ENCODE measurements at regions not wholly inside any gene's neighbourhood (a gene's known extent, or its start where the extent isn't known, plus 50 kb on each side); places are given as distances from the start of the nearest gene placed in this dataset.

DNA sequence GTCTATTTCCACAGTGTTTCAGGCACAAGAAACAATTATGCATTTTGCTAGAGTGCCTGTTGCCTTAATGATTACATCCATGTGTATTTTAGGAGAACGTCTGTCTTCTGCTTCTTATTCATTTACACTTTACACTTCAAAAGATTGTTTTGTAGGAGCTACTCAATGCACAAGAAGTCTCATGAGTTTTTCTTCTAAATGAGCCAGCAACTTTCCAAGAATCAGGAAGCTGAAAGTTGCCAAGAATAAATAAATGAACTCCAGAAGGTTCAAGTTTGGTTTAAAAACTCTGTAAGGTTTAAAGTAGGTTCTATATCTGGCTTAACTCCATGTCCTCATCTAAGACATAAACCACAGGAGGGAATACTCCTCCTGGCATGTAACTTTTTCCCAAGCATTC is 103.8 kb upstream of the ADPGK start:
- Histone ChIP-seq H3K4me3 (no peak overlapping the region), H3K27ac (no peak overlapping the region), H3K36me3 (replicated peaks in 1 of 2) (no peaks in the 10 kb centered on the region), H3K9me3 (replicated peaks in 1 of 3) (peaks cover 0 to 2% (median 0%) of the 10 kb centered on the region in 3 donors), H3K4me1 (replicated peaks in 1 of 2) (no peaks in the 10 kb centered on the region), H3K27me3 (no peaks in the 10 kb centered on the region)
- WGBS, 4 donors, result 24 to 46% (median 43%) methylated on average over 1 of the region's 1 CpG
- DNase-seq, result no peak
- TF ChIP-seq CTCF (IDR thresholded peaks at IDR 0.05), result no peak
- TF ChIP-seq POLR2A (IDR thresholded peaks at IDR 0.05), result no peak
- intact Hi-C loops (cut with DNase I), result no loop called here

- Histone ChIP-seq H3K4me3 (no peak overlapping the region), H3K9me3 (replicated peaks in 1 of 3) (peaks cover 0 to 3% (median 0%) of the 10 kb centered on the region in 3 donors), H3K27me3 (no peaks in the 10 kb centered on the region), H3K27ac (no peak overlapping the region), H3K4me1 (replicated peaks in 1 of 2) (no peaks in the 10 kb centered on the region), H3K36me3 (replicated peaks in 1 of 2) (no peaks in the 10 kb centered on the region)
- TF ChIP-seq CTCF (IDR thresholded peaks at IDR 0.05), result no peak
- no peak for TF ChIP-seq POLR2A (IDR thresholded peaks at IDR 0.05)
- intact Hi-C loops (cut with DNase I), result no loop called here
- DNase-seq, result no peak
- WGBS, 4 donors, result 87 to 94% (median 92%) methylated on average over 7 of the region's 7 CpGs
These were observed 100.8 kb upstream of the ADPGK start for GRCh38 chr15:72884311-72884710.

GRCh38 chr15:72873379-72874233 is 90.0 kb upstream of the ADPGK start:
- no peak for DNase-seq
- no peaks in the 10 kb centered on the region for H3K4me1 ChIP-seq (replicated peaks in 1 of 2)
- H3K27ac ChIP-seq, result no peak overlapping the region
- no peaks in the 10 kb centered on the region for H3K27me3 ChIP-seq
- intact Hi-C loops (cut with DNase I), result no loop called here
- H3K9me3 ChIP-seq (replicated peaks in 1 of 3), result no peaks in the 10 kb centered on the region
- WGBS, 4 donors, result 54 to 72% (median 60%) methylated on average over 10 to 12 of the region's 12 CpGs
- TF ChIP-seq CTCF (IDR thresholded peaks at IDR 0.05), result no peak
- TF ChIP-seq POLR2A (IDR thresholded peaks at IDR 0.05), result no peak
- no peak overlapping the region for H3K4me3 ChIP-seq
- no peaks in the 10 kb centered on the region for H3K36me3 ChIP-seq (replicated peaks in 1 of 2)

DNA sequence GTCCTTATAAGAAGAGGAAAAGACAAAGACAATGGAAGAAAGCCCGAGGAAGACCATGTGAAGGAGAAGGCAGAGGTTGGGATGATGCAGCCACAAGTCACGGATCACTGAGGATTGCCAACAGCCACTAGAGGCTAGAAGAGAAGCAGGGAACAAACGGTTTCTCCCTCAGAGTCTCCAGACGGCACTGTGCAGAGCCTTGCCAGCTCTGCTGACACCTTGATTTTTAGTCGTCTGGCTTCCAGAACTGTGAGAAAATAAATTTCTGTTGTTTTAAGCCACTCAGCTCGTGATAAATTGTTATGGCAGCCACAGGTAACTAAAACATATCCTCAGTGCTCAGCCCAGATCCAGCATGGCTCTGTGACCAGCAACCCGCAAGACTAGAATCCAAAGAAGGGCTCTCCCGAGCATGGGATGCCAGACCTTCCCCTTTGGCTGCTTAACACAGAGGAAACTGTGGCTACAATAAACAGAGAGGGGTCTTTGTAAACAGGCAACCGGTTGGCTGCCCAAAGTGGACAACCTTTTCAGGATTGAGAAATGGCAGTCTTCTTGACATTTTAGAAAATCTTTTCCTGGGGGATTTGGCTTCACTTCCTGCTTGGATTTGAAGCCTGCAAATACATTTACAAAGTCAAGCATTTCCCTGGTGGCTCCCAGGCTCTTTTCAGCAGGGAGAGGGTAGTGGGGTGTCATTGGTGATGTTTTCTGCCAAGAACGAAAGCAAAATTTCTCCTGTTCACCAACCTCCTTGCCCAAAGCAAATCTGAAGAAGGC is 88.7 kb upstream of the ADPGK start:
- TF ChIP-seq CTCF (IDR thresholded peaks at IDR 0.05), result no peak
- TF ChIP-seq POLR2A (IDR thresholded peaks at IDR 0.05), result no peak
- WGBS, 4 donors, result 57 to 61% (median 59%) methylated on average over 9 to 10 of the region's 10 CpGs
- Histone ChIP-seq H3K36me3 (replicated peaks in 1 of 2) (no peaks in the 10 kb centered on the region), H3K4me3 (no peak overlapping the region), H3K4me1 (replicated peaks in 1 of 2) (no peaks in the 10 kb centered on the region), H3K9me3 (replicated peaks in 1 of 3) (no peaks in the 10 kb centered on the region), H3K27ac (no peak overlapping the region), H3K27me3 (no peaks in the 10 kb centered on the region)
- no peak for DNase-seq
- intact Hi-C loops (cut with DNase I), result no loop called here
